ENCODE measurements at regions not wholly inside any gene's neighbourhood (a gene's known extent, or its start where the extent isn't known, plus 50 kb on each side); places are given as distances from the start of the nearest gene placed in this dataset.

DNA sequence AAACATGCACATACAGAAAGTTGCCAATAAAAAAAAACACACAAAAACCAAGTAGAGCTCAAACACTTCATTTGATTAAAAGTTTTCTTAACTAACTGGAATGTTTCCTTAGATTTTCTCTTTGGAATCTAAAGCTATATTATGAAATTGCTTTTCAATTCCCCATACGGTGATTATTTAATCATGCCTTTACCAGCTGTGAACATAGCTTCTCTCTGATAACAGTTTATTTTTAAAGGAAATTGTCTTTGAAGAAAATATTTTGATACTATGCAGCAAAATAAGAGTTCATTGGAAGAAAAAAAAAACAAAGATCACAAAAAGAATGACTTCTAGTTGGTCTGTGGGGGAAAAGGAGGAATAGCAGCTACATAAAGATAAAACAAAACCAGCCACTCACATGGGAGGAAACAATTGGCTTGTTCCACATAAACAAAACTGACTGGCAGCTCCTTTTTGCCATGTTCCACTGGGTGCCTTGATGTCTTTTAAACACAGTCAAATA lies 71.4 kb downstream of the BMP4 start:
- no peaks in the 10 kb centered on the region for H3K9me3 ChIP-seq
- H3K4me3 ChIP-seq = no peak overlapping the region
- H3K27me3 ChIP-seq = no peaks in the 10 kb centered on the region
- TF ChIP-seq, protein P1, sequence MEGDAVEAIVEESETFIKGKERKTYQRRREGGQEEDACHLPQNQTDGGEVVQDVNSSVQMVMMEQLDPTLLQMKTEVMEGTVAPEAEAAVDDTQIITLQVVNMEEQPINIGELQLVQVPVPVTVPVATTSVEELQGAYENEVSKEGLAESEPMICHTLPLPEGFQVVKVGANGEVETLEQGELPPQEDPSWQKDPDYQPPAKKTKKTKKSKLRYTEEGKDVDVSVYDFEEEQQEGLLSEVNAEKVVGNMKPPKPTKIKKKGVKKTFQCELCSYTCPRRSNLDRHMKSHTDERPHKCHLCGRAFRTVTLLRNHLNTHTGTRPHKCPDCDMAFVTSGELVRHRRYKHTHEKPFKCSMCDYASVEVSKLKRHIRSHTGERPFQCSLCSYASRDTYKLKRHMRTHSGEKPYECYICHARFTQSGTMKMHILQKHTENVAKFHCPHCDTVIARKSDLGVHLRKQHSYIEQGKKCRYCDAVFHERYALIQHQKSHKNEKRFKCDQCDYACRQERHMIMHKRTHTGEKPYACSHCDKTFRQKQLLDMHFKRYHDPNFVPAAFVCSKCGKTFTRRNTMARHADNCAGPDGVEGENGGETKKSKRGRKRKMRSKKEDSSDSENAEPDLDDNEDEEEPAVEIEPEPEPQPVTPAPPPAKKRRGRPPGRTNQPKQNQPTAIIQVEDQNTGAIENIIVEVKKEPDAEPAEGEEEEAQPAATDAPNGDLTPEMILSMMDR (IDR thresholded peaks at IDR 0.05) = no peak
- intact Hi-C loops (cut with DNase I) = no loop called here
- no peaks in the 10 kb centered on the region for H3K4me1 ChIP-seq
- no peak overlapping the region for H3K9ac ChIP-seq (ENCODE audit: low read depth in 2 of 2, low read length in 2 of 2)
- H3K36me3 ChIP-seq = no peaks in the 10 kb centered on the region
- no peak for DNase-seq
- no peak overlapping the region for H3K27ac ChIP-seq

- Histone ChIP-seq H3K4me3 (no peak overlapping the region), H3K4me1 (no peaks in the 10 kb centered on the region), H3K27ac (no peak overlapping the region), H3K27me3 (no peaks in the 10 kb centered on the region), H3K9ac (ENCODE audit: low read depth in 2 of 2, low read length in 2 of 2) (no peak overlapping the region), H3K36me3 (no peaks in the 10 kb centered on the region), H3K9me3 (no peaks in the 10 kb centered on the region)
- intact Hi-C loops (cut with DNase I) = no loop called here
- TF ChIP-seq, protein P1 (IDR thresholded peaks at IDR 0.05) = no peak
- DNase-seq = no peak
Measured at GRCh38 chr14:53884601-53885000, 72.0 kb downstream of the BMP4 start.

DNA sequence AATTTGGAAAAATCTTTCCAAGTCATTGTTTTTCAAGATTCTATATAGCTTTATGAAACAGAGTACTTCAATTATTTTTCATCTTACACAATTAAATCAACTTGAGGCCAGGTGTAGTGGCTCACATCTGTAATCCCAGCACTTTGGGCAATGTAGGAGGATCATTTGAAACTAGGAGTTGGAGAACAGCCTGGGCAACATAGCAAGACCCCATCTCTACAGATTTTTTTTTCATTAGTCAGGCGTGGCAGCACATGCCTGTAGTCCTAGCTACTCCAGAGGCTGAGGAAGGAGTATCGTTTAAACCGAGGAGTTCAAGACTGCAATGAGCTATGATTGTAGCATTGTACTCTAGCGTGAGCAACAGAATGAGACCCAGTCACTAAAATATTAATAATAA lies 72.9 kb downstream of the BMP4 start:
- no peaks in the 10 kb centered on the region for H3K9me3 ChIP-seq
- TF ChIP-seq, protein P1 (IDR thresholded peaks at IDR 0.05) = no peak
- no peaks in the 10 kb centered on the region for H3K27me3 ChIP-seq
- no peak for DNase-seq
- no peak overlapping the region for H3K27ac ChIP-seq
- intact Hi-C loops (cut with DNase I) = no loop called here
- H3K36me3 ChIP-seq = no peaks in the 10 kb centered on the region
- H3K4me3 ChIP-seq = no peak overlapping the region
- no peak overlapping the region for H3K9ac ChIP-seq (ENCODE audit: low read depth in 2 of 2, low read length in 2 of 2)
- no peaks in the 10 kb centered on the region for H3K4me1 ChIP-seq

DNA sequence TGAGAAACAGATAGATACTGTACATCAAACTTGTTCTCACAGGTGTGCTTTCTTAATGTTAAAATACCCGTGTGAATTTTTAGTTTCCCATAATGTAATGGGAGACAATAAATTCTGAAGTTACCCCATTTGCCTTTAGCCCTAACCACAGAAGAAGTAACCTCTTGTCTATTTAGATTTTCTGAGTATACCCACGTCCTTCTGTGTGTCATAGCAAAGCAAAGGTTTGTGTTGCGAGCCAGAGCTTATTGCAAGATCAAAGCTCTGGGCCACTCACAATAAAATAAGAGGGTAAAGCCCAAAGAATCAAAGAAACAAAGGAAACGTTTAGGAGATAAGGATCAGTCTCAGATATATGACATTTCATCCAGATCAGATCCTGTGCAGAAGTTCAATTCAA lies 73.9 kb downstream of the BMP4 start:
- H3K27ac ChIP-seq = no peak overlapping the region
- TF ChIP-seq, protein P1 (IDR thresholded peaks at IDR 0.05) = no peak
- no peak for DNase-seq
- H3K4me1 ChIP-seq = no peaks in the 10 kb centered on the region
- no peaks in the 10 kb centered on the region for H3K27me3 ChIP-seq
- intact Hi-C loops (cut with DNase I) = no loop called here
- no peak overlapping the region for H3K9ac ChIP-seq (ENCODE audit: low read depth in 2 of 2, low read length in 2 of 2)
- no peaks in the 10 kb centered on the region for H3K9me3 ChIP-seq
- H3K4me3 ChIP-seq = no peak overlapping the region
- no peaks in the 10 kb centered on the region for H3K36me3 ChIP-seq

DNA sequence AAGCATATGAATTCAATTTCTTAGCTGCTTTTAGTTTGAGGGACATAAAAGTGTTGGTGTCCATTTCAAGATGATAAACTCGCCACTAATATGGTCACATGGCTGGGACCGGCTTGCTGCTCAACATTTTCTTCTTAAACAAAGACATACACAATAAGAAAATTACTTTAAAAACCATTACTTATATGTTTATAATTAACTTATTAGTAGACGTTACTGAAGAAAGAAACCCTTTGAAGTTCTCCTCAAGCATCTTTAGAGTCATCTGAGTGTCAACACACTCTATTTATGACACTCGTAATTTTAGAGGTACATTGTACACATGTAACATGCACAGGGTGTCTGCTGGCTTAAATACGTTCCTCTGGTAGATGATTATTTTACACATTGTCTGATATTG lies 74.7 kb downstream of the BMP4 start:
- no peak overlapping the region for H3K9ac ChIP-seq (ENCODE audit: low read depth in 2 of 2, low read length in 2 of 2)
- intact Hi-C loops (cut with DNase I) = no loop called here
- H3K4me3 ChIP-seq = no peak overlapping the region
- TF ChIP-seq, protein P1 (IDR thresholded peaks at IDR 0.05) = no peak
- H3K9me3 ChIP-seq = no peaks in the 10 kb centered on the region
- no peaks in the 10 kb centered on the region for H3K36me3 ChIP-seq
- no peaks in the 10 kb centered on the region for H3K4me1 ChIP-seq
- H3K27ac ChIP-seq = no peak overlapping the region
- no peaks in the 10 kb centered on the region for H3K27me3 ChIP-seq
- no peak for DNase-seq

All from colonic mucosa (tissue), 4 donors.